ENCODE measurements at regions not wholly inside any gene's neighbourhood (a gene's known extent, or its start where the extent isn't known, plus 50 kb on each side); places are given as distances from the start of the nearest gene placed in this dataset.

GRCh38 chrX:134101636-134102035, 116.2 kb upstream of the GPC3 start (continued):
- TF ChIP-seq, protein P1, sequence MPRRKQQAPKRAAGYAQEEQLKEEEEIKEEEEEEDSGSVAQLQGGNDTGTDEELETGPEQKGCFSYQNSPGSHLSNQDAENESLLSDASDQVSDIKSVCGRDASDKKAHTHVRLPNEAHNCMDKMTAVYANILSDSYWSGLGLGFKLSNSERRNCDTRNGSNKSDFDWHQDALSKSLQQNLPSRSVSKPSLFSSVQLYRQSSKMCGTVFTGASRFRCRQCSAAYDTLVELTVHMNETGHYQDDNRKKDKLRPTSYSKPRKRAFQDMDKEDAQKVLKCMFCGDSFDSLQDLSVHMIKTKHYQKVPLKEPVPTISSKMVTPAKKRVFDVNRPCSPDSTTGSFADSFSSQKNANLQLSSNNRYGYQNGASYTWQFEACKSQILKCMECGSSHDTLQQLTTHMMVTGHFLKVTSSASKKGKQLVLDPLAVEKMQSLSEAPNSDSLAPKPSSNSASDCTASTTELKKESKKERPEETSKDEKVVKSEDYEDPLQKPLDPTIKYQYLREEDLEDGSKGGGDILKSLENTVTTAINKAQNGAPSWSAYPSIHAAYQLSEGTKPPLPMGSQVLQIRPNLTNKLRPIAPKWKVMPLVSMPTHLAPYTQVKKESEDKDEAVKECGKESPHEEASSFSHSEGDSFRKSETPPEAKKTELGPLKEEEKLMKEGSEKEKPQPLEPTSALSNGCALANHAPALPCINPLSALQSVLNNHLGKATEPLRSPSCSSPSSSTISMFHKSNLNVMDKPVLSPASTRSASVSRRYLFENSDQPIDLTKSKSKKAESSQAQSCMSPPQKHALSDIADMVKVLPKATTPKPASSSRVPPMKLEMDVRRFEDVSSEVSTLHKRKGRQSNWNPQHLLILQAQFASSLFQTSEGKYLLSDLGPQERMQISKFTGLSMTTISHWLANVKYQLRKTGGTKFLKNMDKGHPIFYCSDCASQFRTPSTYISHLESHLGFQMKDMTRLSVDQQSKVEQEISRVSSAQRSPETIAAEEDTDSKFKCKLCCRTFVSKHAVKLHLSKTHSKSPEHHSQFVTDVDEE (CRISPR knock-in tag; IDR thresholded peaks at IDR 0.05): no peak
- no peak for TF ChIP-seq ESRRG (CRISPR knock-in tag; IDR thresholded peaks at IDR 0.05)
- no peak for TF ChIP-seq RARB (CRISPR knock-in tag; IDR thresholded peaks at IDR 0.05)

- no peak for ATAC-seq
- TF ChIP-seq ESRRG (CRISPR knock-in tag; IDR thresholded peaks at IDR 0.05): no peak
- no peak for TF ChIP-seq BACH2 (CRISPR knock-in tag; IDR thresholded peaks at IDR 0.05; ENCODE audit: borderline replicate concordance)
- TF ChIP-seq, protein P2, sequence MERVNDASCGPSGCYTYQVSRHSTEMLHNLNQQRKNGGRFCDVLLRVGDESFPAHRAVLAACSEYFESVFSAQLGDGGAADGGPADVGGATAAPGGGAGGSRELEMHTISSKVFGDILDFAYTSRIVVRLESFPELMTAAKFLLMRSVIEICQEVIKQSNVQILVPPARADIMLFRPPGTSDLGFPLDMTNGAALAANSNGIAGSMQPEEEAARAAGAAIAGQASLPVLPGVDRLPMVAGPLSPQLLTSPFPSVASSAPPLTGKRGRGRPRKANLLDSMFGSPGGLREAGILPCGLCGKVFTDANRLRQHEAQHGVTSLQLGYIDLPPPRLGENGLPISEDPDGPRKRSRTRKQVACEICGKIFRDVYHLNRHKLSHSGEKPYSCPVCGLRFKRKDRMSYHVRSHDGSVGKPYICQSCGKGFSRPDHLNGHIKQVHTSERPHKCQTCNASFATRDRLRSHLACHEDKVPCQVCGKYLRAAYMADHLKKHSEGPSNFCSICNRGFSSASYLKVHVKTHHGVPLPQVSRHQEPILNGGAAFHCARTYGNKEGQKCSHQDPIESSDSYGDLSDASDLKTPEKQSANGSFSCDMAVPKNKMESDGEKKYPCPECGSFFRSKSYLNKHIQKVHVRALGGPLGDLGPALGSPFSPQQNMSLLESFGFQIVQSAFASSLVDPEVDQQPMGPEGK (CRISPR knock-in tag; IDR thresholded peaks at IDR 0.05; ENCODE audit: borderline replicate concordance): no peak
- TF ChIP-seq, protein P3, sequence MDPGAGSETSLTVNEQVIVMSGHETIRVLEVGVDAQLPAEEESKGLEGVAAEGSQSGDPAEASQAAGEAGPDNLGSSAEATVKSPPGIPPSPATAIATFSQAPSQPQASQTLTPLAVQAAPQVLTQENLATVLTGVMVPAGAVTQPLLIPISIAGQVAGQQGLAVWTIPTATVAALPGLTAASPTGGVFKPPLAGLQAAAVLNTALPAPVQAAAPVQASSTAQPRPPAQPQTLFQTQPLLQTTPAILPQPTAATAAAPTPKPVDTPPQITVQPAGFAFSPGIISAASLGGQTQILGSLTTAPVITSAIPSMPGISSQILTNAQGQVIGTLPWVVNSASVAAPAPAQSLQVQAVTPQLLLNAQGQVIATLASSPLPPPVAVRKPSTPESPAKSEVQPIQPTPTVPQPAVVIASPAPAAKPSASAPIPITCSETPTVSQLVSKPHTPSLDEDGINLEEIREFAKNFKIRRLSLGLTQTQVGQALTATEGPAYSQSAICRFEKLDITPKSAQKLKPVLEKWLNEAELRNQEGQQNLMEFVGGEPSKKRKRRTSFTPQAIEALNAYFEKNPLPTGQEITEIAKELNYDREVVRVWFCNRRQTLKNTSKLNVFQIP (CRISPR knock-in tag; IDR thresholded peaks at IDR 0.05; ENCODE audit: borderline replicate concordance, low read depth): no peak
- no peak for TF ChIP-seq ZFP3 (CRISPR knock-in tag; IDR thresholded peaks at IDR 0.05)
- no peak for TF ChIP-seq RARB (CRISPR knock-in tag; IDR thresholded peaks at IDR 0.05)
- TF ChIP-seq, protein P1 (CRISPR knock-in tag; IDR thresholded peaks at IDR 0.05): no peak
- no peak for TF ChIP-seq ZNF8 (CRISPR knock-in tag; IDR thresholded peaks at IDR 0.05)
- no peak for TF ChIP-seq TOX (CRISPR knock-in tag; IDR thresholded peaks at IDR 0.05; ENCODE audit: borderline replicate concordance)
- no peak for TF ChIP-seq ZC3H10 (CRISPR knock-in tag; IDR thresholded peaks at IDR 0.05)
These were observed 121.7 kb upstream of the CCDC160 start for GRCh38 chrX:134115270-134115669.

GRCh38 chrX:134137341-134137740, 99.6 kb upstream of the CCDC160 start:
- no peak for ATAC-seq
- no peak for TF ChIP-seq ZNF70 (CRISPR knock-in tag; IDR thresholded peaks at IDR 0.05)
- TF ChIP-seq TCF4 (CRISPR knock-in tag; IDR thresholded peaks at IDR 0.05; ENCODE audit: borderline replicate concordance): no peak
- TF ChIP-seq, protein P4, sequence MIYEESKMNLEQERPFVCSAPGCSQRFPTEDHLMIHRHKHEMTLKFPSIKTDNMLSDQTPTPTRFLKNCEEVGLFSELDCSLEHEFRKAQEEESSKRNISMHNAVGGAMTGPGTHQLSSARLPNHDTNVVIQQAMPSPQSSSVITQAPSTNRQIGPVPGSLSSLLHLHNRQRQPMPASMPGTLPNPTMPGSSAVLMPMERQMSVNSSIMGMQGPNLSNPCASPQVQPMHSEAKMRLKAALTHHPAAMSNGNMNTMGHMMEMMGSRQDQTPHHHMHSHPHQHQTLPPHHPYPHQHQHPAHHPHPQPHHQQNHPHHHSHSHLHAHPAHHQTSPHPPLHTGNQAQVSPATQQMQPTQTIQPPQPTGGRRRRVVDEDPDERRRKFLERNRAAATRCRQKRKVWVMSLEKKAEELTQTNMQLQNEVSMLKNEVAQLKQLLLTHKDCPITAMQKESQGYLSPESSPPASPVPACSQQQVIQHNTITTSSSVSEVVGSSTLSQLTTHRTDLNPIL (CRISPR knock-in tag; IDR thresholded peaks at IDR 0.05; ENCODE audit: low read depth): no peak
- TF ChIP-seq, protein P1 (CRISPR knock-in tag; IDR thresholded peaks at IDR 0.05): no peak
- TF ChIP-seq, protein P3 (CRISPR knock-in tag; IDR thresholded peaks at IDR 0.05; ENCODE audit: borderline replicate concordance, low read depth): no peak
- no peak for TF ChIP-seq GLIS3 (CRISPR knock-in tag; IDR thresholded peaks at IDR 0.05)
- TF ChIP-seq, protein P2 (CRISPR knock-in tag; IDR thresholded peaks at IDR 0.05; ENCODE audit: borderline replicate concordance): no peak
- TF ChIP-seq ZNF565 (CRISPR knock-in tag; conservative IDR thresholded peaks at IDR 0.05; ENCODE audit: low read depth): no peak
